Upper lobe of left lung (tissue), 6 donors: ENCODE measurements at regions not wholly inside any gene's neighbourhood (a gene's known extent, or its start where the extent isn't known, plus 50 kb on each side); places are given as distances from the start of the nearest gene placed in this dataset.
"Not testable (repeated sequence)": the region's sequence is repeated elsewhere in the genome, so short reads cannot be mapped to it uniquely, and the experiment has no call there.

Source experiments
- ATAC-seq, 2 donors: fragments of 200-7000 bp; cut with Tn5 transposase; one replicate each; pipeline ENCODE4 v1.9.1; 2022; ENCODE audit warnings: mild to moderate bottlenecking in 2 of 2, moderate library complexity in 2 of 2; ENCODE audit not compliant: low FRiP score in 2 of 2
- DNase-seq, 2 donors: peaks; one replicate each; pipeline ENCODE4 v3.0.0-alpha.2; 2019 to 2020
- H3K27ac ChIP-seq, 4 donors: fragments of 200-600 bp; sonication (generic); one replicate each; pipeline ENCODE4 v1.5.1; 2016 to 2019
- H3K27me3 ChIP-seq, 4 donors: fragments of 200-600 bp; sonication (generic); one replicate each; pipeline ENCODE4 v1.5.1; 2017 to 2019
- H3K36me3 ChIP-seq, 4 donors: fragments of 200-600 bp; sonication (generic); one replicate each; pipeline ENCODE4 v1.5.1; 2016 to 2019
- H3K4me1 ChIP-seq, 4 donors: fragments of 200-600 bp; sonication (generic); one replicate each; pipeline ENCODE4 v1.5.1; 2018 to 2019
- H3K4me3 ChIP-seq, 4 donors: fragments of 200-600 bp; sonication (generic); one replicate each; pipeline ENCODE4 v1.5.1; 2017 to 2019; ENCODE audit warnings: mild to moderate bottlenecking in 2 of 4, moderate library complexity in 1 of 4
- H3K9me3 ChIP-seq, 4 donors: fragments of 200-600 bp; sonication (generic); one replicate each; pipeline ENCODE4 v1.5.1; 2018 to 2019
- EP300 ChIP-seq, 4 donors: sonication (generic); formaldehyde crosslinking; IDR thresholded peaks; one replicate each; pipeline ENCODE4 v1.5.1; 2017; ENCODE audit warnings: antibody characterized with exemption in 4 of 4, control low read depth in 2 of 4
- POLR2A ChIP-seq, 4 donors: fragments of 450-650 bp; IDR thresholded peaks; one replicate each; pipeline ENCODE4 v1.5.1; 2016 to 2017; ENCODE audit warnings: antibody characterized with exemption in 4 of 4, mild to moderate bottlenecking in 2 of 4
- POLR2AphosphoS5 ChIP-seq, 2 donors: sonication (generic); formaldehyde crosslinking; IDR thresholded peaks; one replicate each; pipeline ENCODE4 v1.5.1; 2017; ENCODE audit warnings: antibody characterized with exemption in 2 of 2
- WGBS, 2 donors: methylation state at CpG; one replicate each; pipeline ENCODE4 v1.1.5; 2017 to 2018; 5-methylcytosine and 5-hydroxymethylcytosine counted together
- TF ChIP-seq, protein P1 (sequence below), 6 experiments: fragments of 450-650 bp in 4 of 6; fragments of 200-600 bp in 2 of 6; sonication (generic) in 2 of 6; IDR thresholded peaks; one replicate each; pipeline ENCODE4 v1.5.1; 2016 to 2019; ENCODE audit warnings: antibody characterized with exemption in 6 of 6
- donor health status: DM: no; HTN: no; CAD: no; lungs with moderate emphysema.
- donor health status: DM: no; HTN: yes; CAD: no; lungs with severe emphysema.

DNA sequence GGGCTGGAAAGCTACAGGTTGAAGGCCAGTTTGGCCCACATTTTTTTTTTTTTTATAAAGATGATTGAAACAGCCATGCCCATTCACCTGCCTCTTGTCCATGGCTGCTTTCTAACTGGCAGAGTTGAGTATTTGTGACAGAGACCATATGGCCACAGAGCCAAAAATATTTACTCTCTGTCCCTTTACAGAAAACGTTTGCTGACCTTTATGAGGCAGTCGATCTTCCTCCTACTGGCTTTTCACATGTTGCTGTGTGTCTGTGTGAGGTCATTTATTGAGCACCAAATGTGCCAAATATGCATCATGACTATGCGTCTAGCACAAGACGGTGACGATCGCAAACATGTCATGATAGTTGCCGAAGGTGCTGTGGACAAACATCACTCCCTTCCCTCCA lies 200.6 kb upstream of the FRG1 start:
- H3K36me3 ChIP-seq, H3K27ac ChIP-seq, H3K4me3 ChIP-seq, DNase-seq, H3K4me1 ChIP-seq, ATAC-seq, H3K27me3 ChIP-seq, H3K9me3 ChIP-seq: not testable (repeated sequence)
- WGBS, 2 donors: 78% methylated on average over 7 of the region's 7 CpGs

- no peaks in the 10 kb centered on the region for H3K36me3 ChIP-seq
- TF ChIP-seq POLR2AphosphoS5 (IDR thresholded peaks at IDR 0.05) (no peak), POLR2A (IDR thresholded peaks at IDR 0.05) (no peak)
- TF ChIP-seq, protein P1, sequence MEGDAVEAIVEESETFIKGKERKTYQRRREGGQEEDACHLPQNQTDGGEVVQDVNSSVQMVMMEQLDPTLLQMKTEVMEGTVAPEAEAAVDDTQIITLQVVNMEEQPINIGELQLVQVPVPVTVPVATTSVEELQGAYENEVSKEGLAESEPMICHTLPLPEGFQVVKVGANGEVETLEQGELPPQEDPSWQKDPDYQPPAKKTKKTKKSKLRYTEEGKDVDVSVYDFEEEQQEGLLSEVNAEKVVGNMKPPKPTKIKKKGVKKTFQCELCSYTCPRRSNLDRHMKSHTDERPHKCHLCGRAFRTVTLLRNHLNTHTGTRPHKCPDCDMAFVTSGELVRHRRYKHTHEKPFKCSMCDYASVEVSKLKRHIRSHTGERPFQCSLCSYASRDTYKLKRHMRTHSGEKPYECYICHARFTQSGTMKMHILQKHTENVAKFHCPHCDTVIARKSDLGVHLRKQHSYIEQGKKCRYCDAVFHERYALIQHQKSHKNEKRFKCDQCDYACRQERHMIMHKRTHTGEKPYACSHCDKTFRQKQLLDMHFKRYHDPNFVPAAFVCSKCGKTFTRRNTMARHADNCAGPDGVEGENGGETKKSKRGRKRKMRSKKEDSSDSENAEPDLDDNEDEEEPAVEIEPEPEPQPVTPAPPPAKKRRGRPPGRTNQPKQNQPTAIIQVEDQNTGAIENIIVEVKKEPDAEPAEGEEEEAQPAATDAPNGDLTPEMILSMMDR (IDR thresholded peaks at IDR 0.05): no peak
- no peaks in the 10 kb centered on the region for H3K9me3 ChIP-seq
- H3K27me3 ChIP-seq: no peaks in the 10 kb centered on the region
- 82 to 85% methylated on average over 11 to 16 of the region's 16 CpGs for WGBS, 2 donors
- DNase-seq (peak in 1 of 2 donors; percentile 33), ATAC-seq (no peak)
- H3K4me1 ChIP-seq: no peaks in the 10 kb centered on the region
- no peak overlapping the region for H3K4me3 ChIP-seq
- no peak overlapping the region for H3K27ac ChIP-seq
Observed at GRCh38 chr4:189740873-189741272, 199.8 kb upstream of the FRG1 start.

DNA sequence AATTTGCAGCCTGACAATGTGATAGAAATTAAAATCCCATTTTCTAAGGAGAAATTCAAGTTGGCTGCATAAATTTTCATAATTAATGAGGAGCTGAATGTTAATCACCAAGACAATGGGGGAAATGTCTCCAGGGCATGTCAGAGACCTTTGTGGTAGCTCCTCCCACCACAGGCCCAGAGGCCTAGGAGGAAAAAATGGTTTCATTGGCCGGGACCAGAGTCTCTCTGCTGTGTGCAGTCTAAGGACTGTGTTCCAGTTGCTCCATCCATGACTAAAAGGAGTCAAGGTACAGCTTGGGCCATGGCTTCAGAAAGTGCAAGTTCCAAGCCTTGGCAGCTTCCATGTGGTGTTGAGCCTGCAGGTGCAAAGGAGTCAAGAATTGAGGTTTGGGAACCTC lies 187.6 kb upstream of the FRG1 start:
- DNase-seq, H3K4me3 ChIP-seq, H3K9me3 ChIP-seq, H3K27ac ChIP-seq, ATAC-seq, H3K4me1 ChIP-seq, H3K36me3 ChIP-seq, H3K27me3 ChIP-seq: not testable (repeated sequence)
- 58 to 73% methylated on average over 1 of the region's 1 CpG for WGBS, 2 donors

DNA sequence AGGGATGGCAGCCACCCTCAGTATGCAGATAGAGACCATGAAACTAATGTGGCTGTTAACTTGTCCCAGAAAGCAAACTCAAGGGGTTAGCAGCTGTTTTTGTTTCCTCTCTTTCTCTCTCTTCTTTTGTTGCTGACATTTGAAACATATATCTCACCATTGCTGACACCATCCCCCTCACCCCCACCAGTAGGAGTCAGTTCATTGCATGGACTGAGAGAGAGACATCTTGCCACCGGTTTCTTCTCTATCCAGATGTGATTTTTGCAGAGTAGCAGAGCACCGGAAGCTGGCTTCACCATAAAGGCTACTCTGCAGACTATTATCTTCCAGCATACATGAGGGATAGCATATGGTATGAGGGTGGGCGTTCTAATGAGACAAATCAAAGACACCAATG lies 177.1 kb upstream of the FRG1 start:
- no peak for DNase-seq
- WGBS, 2 donors: 78 to 81% methylated on average over 3 of the region's 3 CpGs
- Histone ChIP-seq H3K4me3 (no peak overlapping the region), H3K36me3 (no peaks in the 10 kb centered on the region), H3K27me3 (no peaks in the 10 kb centered on the region), H3K9me3 (no peaks in the 10 kb centered on the region), H3K4me1 (no peaks in the 10 kb centered on the region), H3K27ac (no peak overlapping the region)
- no peak for ATAC-seq
- TF ChIP-seq POLR2AphosphoS5 (IDR thresholded peaks at IDR 0.05) (no peak), POLR2A (IDR thresholded peaks at IDR 0.05) (no peak), EP300 (IDR thresholded peaks at IDR 0.05) (no peak)
- TF ChIP-seq, protein P1 (IDR thresholded peaks at IDR 0.05): no peak

DNA sequence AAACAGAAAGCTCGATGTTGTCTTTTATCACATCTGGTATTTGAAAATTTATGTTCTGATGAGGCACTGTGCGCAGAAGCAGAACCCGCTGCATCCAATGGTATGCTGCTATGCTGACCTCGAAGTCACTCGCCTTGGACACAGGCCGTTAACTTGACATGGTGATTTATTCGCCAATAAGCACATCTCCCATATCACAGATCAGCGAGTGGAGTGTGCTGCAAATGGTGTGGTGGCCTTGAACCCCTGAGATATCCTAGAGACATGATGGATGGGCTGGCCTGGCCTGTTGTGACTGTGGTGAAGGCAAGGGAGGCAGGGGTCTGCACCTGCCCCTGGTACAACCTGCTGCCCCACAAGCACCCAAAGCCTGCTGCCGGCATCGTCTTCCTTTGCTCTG lies 175.4 kb upstream of the FRG1 start:
- TF ChIP-seq, protein P1 (IDR thresholded peaks at IDR 0.05): no peak
- TF ChIP-seq EP300 (IDR thresholded peaks at IDR 0.05) (no peak), POLR2AphosphoS5 (IDR thresholded peaks at IDR 0.05) (no peak), POLR2A (IDR thresholded peaks at IDR 0.05) (no peak)
- Histone ChIP-seq H3K4me3 (no peak overlapping the region), H3K27me3 (no peaks in the 10 kb centered on the region), H3K27ac (no peak overlapping the region), H3K9me3 (no peaks in the 10 kb centered on the region), H3K4me1 (no peaks in the 10 kb centered on the region), H3K36me3 (no peaks in the 10 kb centered on the region)
- ATAC-seq (no peak), DNase-seq (peak in 1 of 2 donors; percentile 3)
- WGBS, 2 donors: 71 to 83% methylated on average over 10 of the region's 10 CpGs

DNA sequence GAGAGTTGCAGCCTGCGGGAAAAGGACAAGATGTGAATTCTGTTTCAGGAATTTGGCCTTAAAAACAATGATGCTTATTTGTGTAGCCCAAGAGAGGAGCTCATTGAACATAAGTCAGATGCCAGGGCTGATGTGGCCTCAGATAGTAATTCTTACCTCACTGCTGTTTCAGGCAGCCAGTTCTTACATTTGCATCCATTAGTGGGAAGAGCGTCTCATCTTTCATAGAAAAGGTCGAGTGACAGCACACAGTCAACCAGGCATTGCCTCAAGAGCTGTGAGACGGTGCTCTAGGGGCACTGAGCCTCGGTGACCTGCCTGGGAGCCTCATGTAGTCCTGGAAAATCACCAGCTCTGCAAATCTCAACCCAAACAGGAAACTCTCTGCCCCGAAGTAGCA lies 174.9 kb upstream of the FRG1 start:
- H3K27me3 ChIP-seq: no peaks in the 10 kb centered on the region
- 57 to 69% methylated on average over 6 of the region's 6 CpGs for WGBS, 2 donors

More for the DNA sequence above, 174.9 kb upstream of the FRG1 start:
- Histone ChIP-seq H3K9me3 (no peaks in the 10 kb centered on the region), H3K27ac (no peak overlapping the region), H3K4me1 (no peaks in the 10 kb centered on the region), H3K4me3 (no peak overlapping the region), H3K36me3 (no peaks in the 10 kb centered on the region)
- ATAC-seq (no peak), DNase-seq (no peak)
- TF ChIP-seq EP300 (IDR thresholded peaks at IDR 0.05): no peak
- TF ChIP-seq, protein P1 (IDR thresholded peaks at IDR 0.05): no peak
- no peak for TF ChIP-seq POLR2AphosphoS5 (IDR thresholded peaks at IDR 0.05)
- TF ChIP-seq POLR2A (IDR thresholded peaks at IDR 0.05): no peak
